K562 (cell line): ENCODE measurements at regions not wholly inside any gene's neighbourhood (a gene's known extent, or its start where the extent isn't known, plus 50 kb on each side); places are given as distances from the start of the nearest gene placed in this dataset.

Experiments used
- ILK ChIP-seq: fragments of 450-650 bp; IDR thresholded peaks from 2 replicates; pipeline ENCODE4 v1.6.1; 2016; ENCODE audit warnings: missing genetic modification characterization, low read depth, mild to moderate bottlenecking, missing compliant biosample characterization, moderate library complexity, borderline replicate concordance
- POLR3A ChIP-seq: IDR thresholded peaks from 2 replicates; pipeline ENCODE4 v1.6.1; 2011; ENCODE audit warnings: borderline replicate concordance, mild to moderate bottlenecking, moderate library complexity; ENCODE audit not compliant: insufficient read length, insufficient read depth; ENCODE audit errors: extremely low read depth
- SPI1 ChIP-seq: IDR thresholded peaks from 2 replicates; pipeline ENCODE4 v1.6.1; 2011; ENCODE audit warnings: low read depth, low read length, control low read depth, borderline replicate concordance
- TF ChIP-seq, protein P1 (sequence below), 3 experiments: fragments of 200-800 bp in 1 of 3; sonication (Bioruptor generic) in 1 of 3; sonication (generic) in 1 of 3; formaldehyde crosslinking in 1 of 3; IDR thresholded peaks; 2 replicates each; pipeline versions ENCODE4 v1.6.1 to v1.8.0; 2016 to 2022; ENCODE audit warnings: mild to moderate bottlenecking in 2 of 3, missing compliant biosample characterization in 2 of 3, missing genetic modification characterization in 2 of 3, missing genetic modification reagents in 1 of 3

DNA sequence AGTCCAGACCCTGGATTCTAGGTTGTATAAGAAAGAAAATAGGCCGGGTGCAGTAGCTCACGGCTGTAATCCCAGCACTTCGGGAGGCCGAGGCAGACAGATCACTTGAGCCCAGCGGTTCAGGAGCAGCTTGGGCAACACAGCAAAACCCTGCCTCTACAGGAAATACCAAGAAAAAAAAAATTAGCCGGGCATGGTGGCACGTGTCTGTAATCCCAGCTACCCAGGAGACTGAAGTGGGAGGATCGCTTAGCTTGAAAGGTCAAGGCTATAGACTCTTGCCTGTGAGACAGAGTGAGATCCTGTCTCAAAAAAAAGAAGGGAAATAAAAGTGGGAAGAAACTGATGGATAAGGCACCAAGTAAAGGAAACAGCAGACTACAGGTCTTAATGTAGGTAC lies 287.9 kb upstream of the KLF14 start:
- no peak for TF ChIP-seq POLR3A
- TF ChIP-seq, protein P1, sequence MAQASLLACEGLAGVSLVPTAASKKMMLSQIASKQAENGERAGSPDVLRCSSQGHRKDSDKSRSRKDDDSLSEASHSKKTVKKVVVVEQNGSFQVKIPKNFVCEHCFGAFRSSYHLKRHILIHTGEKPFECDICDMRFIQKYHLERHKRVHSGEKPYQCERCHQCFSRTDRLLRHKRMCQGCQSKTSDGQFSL (CRISPR knock-in tag; IDR thresholded peaks at IDR 0.05), result no peak
- TF ChIP-seq, protein P1 (tag; IDR thresholded peaks at IDR 0.05), result no peak
- no peak for TF ChIP-seq ILK (tag)
- TF ChIP-seq SPI1, result no peak
